Heart left ventricle (tissue), 16 donors: ENCODE measurements at regions not wholly inside any gene's neighbourhood (a gene's known extent, or its start where the extent isn't known, plus 50 kb on each side); places are given as distances from the start of the nearest gene placed in this dataset.

Source experiments
- ATAC-seq, 4 donors: fragments of 200-7000 bp; cut with Tn5 transposase; one replicate each; pipeline ENCODE4 v1.9.1; 2020 to 2022; ENCODE audit warnings: moderate library complexity in 4 of 4, mild to moderate bottlenecking in 3 of 4, moderate number of reproducible peaks in 1 of 4
- DNase-seq, 5 donors: peaks; one replicate each; pipeline ENCODE4 v3.0.0-alpha.2; 2020
- H3K27ac ChIP-seq, 12 donors: fragments of 200-600 bp; sonication (generic) in 4 of 12; one replicate each; pipeline versions ENCODE4 v1.5.0 to v1.8.0; 2016 to 2022; ENCODE audit warnings: mild to moderate bottlenecking in 2 of 12
- H3K27me3 ChIP-seq, 9 donors: fragments of 200-600 bp; sonication (generic) in 2 of 9; one replicate each; pipeline versions ENCODE4 v1.5.1 to v1.8.0; 2016 to 2022; ENCODE audit warnings: mild to moderate bottlenecking in 3 of 9
- H3K36me3 ChIP-seq, 9 donors: fragments of 200-600 bp; sonication (generic) in 2 of 9; one replicate each; pipeline versions ENCODE4 v1.5.0 to v1.8.0; 2018 to 2022; ENCODE audit warnings: mild to moderate bottlenecking in 2 of 9
- H3K4me1 ChIP-seq, 12 donors: fragments of 200-600 bp; sonication (generic) in 4 of 12; one replicate each; pipeline versions ENCODE4 v1.5.0 to v1.8.0; 2016 to 2022; ENCODE audit warnings: mild to moderate bottlenecking in 3 of 12
- H3K4me3 ChIP-seq, 12 donors: fragments of 200-600 bp; sonication (generic) in 4 of 12; one replicate each; pipeline versions ENCODE4 v1.5.0 to v1.8.0; 2017 to 2022; ENCODE audit warnings: mild to moderate bottlenecking in 9 of 12, moderate library complexity in 4 of 12
- H3K9me3 ChIP-seq, 12 donors: fragments of 200-600 bp; sonication (generic) in 4 of 12; one replicate each; pipeline versions ENCODE4 v1.5.0 to v1.8.0; 2016 to 2022; ENCODE audit warnings: mild to moderate bottlenecking in 1 of 12
- CTCF ChIP-seq, 12 donors: fragments of 200-600 bp; sonication (generic) in 4 of 12; IDR thresholded peaks; one replicate each; pipeline versions ENCODE4 v1.5.0 to v1.8.0; 2018 to 2022; ENCODE audit warnings: antibody characterized with exemption in 12 of 12, mild to moderate bottlenecking in 5 of 12
- POLR2A ChIP-seq, 2 donors: fragments of 450-650 bp; IDR thresholded peaks; one replicate each; pipeline ENCODE4 v1.6.1; 2017; ENCODE audit warnings: antibody characterized with exemption in 2 of 2, mild to moderate bottlenecking in 2 of 2, moderate library complexity in 2 of 2
- WGBS, 4 donors: extraction: QIAGEN DNeasy Blood & Tissue Kit in 2 of 4; methylation state at CpG; one replicate each; pipeline versions ENCODE4 v1.1.5 to v1.1.7; 2013 to 2018; 5-methylcytosine and 5-hydroxymethylcytosine counted together
- intact Hi-C, 10 donors: fragments of 100-400 bp; cut with DNase I; formaldehyde crosslinking; loops; one replicate each; pipeline versions ENCODE4 v1.11.1 to v1.14.2; 2022
- donor health status: ischemic (EF 13 %, LVEDD 7.1; RV severe dilation, severe dysfunction).
- donor health status: healthy with polysubstance abuse.
- donor health status: DM: no; HTN: yes; CAD: no.
- donor health status: DM: no; HTN: no; CAD: no.
- donor health status: ischemic (EF 25% LVEDD 6.9; RV normal size, moderate dysfunction).
- donor health status: ischemic (EF 25% LVEDD 5.7; RV mildly dilated, moderate dysfunction).
- donor health status: healthy.
- donor health status: DM: yes; HTN: yes; CAD: no.
- donor health status: ischemic (EF 35%, LVEDD 5.7; RV mildly dilated, moderate dysfunction).
- donor health status: nonischemic (EF 11% LVEDD 7.7; RV severe dilation, severe dysfunction).
- donor health status: DM: yes; HTN: yes; CAD: no.
- donor health status: PGD.
- donor health status: ischemic (EF 29% LVEDD 5.4; RV normal size, mild dysfunction).
- donor health status: nonischemic (EF 23%, LVEDD 6.1; RV moderate dilation, normal function).

- H3K27me3 ChIP-seq: peaks cover 0 to 6% (median 0%) of the 10 kb centered on the region in 9 donors
- H3K4me3 ChIP-seq: no peak overlapping the region
- no peak for ATAC-seq
- no peaks in the 10 kb centered on the region for H3K4me1 ChIP-seq
- TF ChIP-seq POLR2A (IDR thresholded peaks at IDR 0.05) (no peak), CTCF (IDR thresholded peaks at IDR 0.05) (no peak)
- no peak overlapping the region for H3K27ac ChIP-seq
- 56 to 64% (median 60%) methylated on average over 8 of the region's 8 CpGs for WGBS, 4 donors
- DNase-seq: no peak
- intact Hi-C loops: no loop called here
- H3K36me3 ChIP-seq: no peaks in the 10 kb centered on the region
- no peaks in the 10 kb centered on the region for H3K9me3 ChIP-seq
These were observed 625.4 kb downstream of the IRX1 start for GRCh38 chr5:4221048-4221447.

GRCh38 chr5:4222147-4222546 is 626.5 kb downstream of the IRX1 start:
- DNase-seq: no peak
- WGBS, 4 donors: 84 to 87% (median 86%) methylated on average over 6 of the region's 6 CpGs
- no peak for ATAC-seq
- Histone ChIP-seq H3K4me1 (no peaks in the 10 kb centered on the region), H3K4me3 (no peak overlapping the region), H3K27ac (no peak overlapping the region), H3K9me3 (no peaks in the 10 kb centered on the region), H3K36me3 (no peaks in the 10 kb centered on the region), H3K27me3 (peaks cover 0 to 6% (median 0%) of the 10 kb centered on the region in 9 donors)
- intact Hi-C loops: no loop called here
- TF ChIP-seq POLR2A (IDR thresholded peaks at IDR 0.05): no peak
- no peak for TF ChIP-seq CTCF (IDR thresholded peaks at IDR 0.05)

- Histone ChIP-seq H3K36me3 (no peaks in the 10 kb centered on the region), H3K27ac (no peak overlapping the region), H3K4me1 (no peaks in the 10 kb centered on the region), H3K27me3 (peaks cover 0 to 6% (median 0%) of the 10 kb centered on the region in 9 donors), H3K4me3 (no peak overlapping the region), H3K9me3 (no peaks in the 10 kb centered on the region)
- 70 to 76% (median 74%) methylated on average over 15 of the region's 15 CpGs for WGBS, 4 donors
- intact Hi-C loops: no loop called here
- ATAC-seq: no peak
- DNase-seq: no peak
- TF ChIP-seq CTCF (IDR thresholded peaks at IDR 0.05) (no peak), POLR2A (IDR thresholded peaks at IDR 0.05) (no peak)
These were observed 627.2 kb downstream of the IRX1 start for GRCh38 chr5:4222821-4223220.

- H3K27me3 ChIP-seq: peaks cover 0 to 6% (median 0%) of the 10 kb centered on the region in 9 donors
- no peak overlapping the region for H3K4me3 ChIP-seq
- no peak overlapping the region for H3K27ac ChIP-seq
- H3K36me3 ChIP-seq: no peaks in the 10 kb centered on the region
- no peak for ATAC-seq
- H3K9me3 ChIP-seq: no peaks in the 10 kb centered on the region
- H3K4me1 ChIP-seq: no peaks in the 10 kb centered on the region
- TF ChIP-seq CTCF (IDR thresholded peaks at IDR 0.05): no peak
- no peak for TF ChIP-seq POLR2A (IDR thresholded peaks at IDR 0.05)
- intact Hi-C loops: no loop called here
- WGBS, 4 donors: 75 to 82% (median 79%) methylated on average over 5 of the region's 5 CpGs
- no peak for DNase-seq
These were observed 630.1 kb downstream of the IRX1 start for GRCh38 chr5:4225741-4226140.
